ENCODE measurements at regions not wholly inside any gene's neighbourhood (a gene's known extent, or its start where the extent isn't known, plus 50 kb on each side); places are given as distances from the start of the nearest gene placed in this dataset.

- no peak for DNase-seq (ENCODE audit: low read depth)
Measured at GRCh38 chr4:35461931-35462659, 782.2 kb downstream of the ARAP2 start.

GRCh38 chr4:35463251-35463952 is 780.9 kb downstream of the ARAP2 start:
- no peak for DNase-seq (ENCODE audit: low read depth)

GRCh38 chr4:35464964-35465528 is 779.3 kb downstream of the ARAP2 start:
- DNase-seq (ENCODE audit: low read depth), result no peak

GRCh38 chr4:35491093-35491492 is 753.2 kb downstream of the ARAP2 start:
- DNase-seq (ENCODE audit: low read depth), result no peak

- DNase-seq (ENCODE audit: low read depth), result no peak
Measured at GRCh38 chr4:35493977-35494376, 750.3 kb downstream of the ARAP2 start.

- DNase-seq (ENCODE audit: low read depth), result no peak
Measured at GRCh38 chr4:35494955-35495354, 749.4 kb downstream of the ARAP2 start.

GRCh38 chr4:35500812-35501211 is 743.5 kb downstream of the ARAP2 start:
- no peak for DNase-seq (ENCODE audit: low read depth)

GRCh38 chr4:35503435-35503834 is 740.9 kb downstream of the ARAP2 start:
- DNase-seq (ENCODE audit: low read depth), result no peak

- no peak for DNase-seq (ENCODE audit: low read depth)
Measured at GRCh38 chr4:35506161-35506560, 738.2 kb downstream of the ARAP2 start.

GRCh38 chr4:35511851-35512250 is 732.5 kb downstream of the ARAP2 start:
- DNase-seq (ENCODE audit: low read depth), result no peak

GRCh38 chr4:35516102-35516501 is 728.2 kb downstream of the ARAP2 start:
- DNase-seq (ENCODE audit: low read depth), result no peak

- no peak for DNase-seq (ENCODE audit: low read depth)
Measured at GRCh38 chr4:35520059-35520458, 724.3 kb downstream of the ARAP2 start.

GRCh38 chr4:35521682-35522081 is 722.6 kb downstream of the ARAP2 start:
- no peak for DNase-seq (ENCODE audit: low read depth)

- DNase-seq (ENCODE audit: low read depth), result no peak
Measured at GRCh38 chr4:35525192-35525978, 718.9 kb downstream of the ARAP2 start.

- DNase-seq (ENCODE audit: low read depth), result no peak
Measured at GRCh38 chr4:35526456-35526855, 717.9 kb downstream of the ARAP2 start.

- DNase-seq (ENCODE audit: low read depth), result no peak
Measured at GRCh38 chr4:35534962-35535361, 709.4 kb downstream of the ARAP2 start.

- no peak for DNase-seq (ENCODE audit: low read depth)
Measured at GRCh38 chr4:35538807-35539206, 705.5 kb downstream of the ARAP2 start.

GRCh38 chr4:35539404-35540055 is 704.8 kb downstream of the ARAP2 start:
- no peak for DNase-seq (ENCODE audit: low read depth)

GRCh38 chr4:35541146-35541887 is 703.0 kb downstream of the ARAP2 start:
- no peak for DNase-seq (ENCODE audit: low read depth)

- no peak for DNase-seq (ENCODE audit: low read depth)
Measured at GRCh38 chr4:35541888-35542213, 702.5 kb downstream of the ARAP2 start.

- no peak for DNase-seq (ENCODE audit: low read depth)
Measured at GRCh38 chr4:35548921-35549320, 695.4 kb downstream of the ARAP2 start.

All from stromal cell of bone marrow (primary cell).